ENCODE measurements at regions not wholly inside any gene's neighbourhood (a gene's known extent, or its start where the extent isn't known, plus 50 kb on each side); places are given as distances from the start of the nearest gene placed in this dataset.

DNA sequence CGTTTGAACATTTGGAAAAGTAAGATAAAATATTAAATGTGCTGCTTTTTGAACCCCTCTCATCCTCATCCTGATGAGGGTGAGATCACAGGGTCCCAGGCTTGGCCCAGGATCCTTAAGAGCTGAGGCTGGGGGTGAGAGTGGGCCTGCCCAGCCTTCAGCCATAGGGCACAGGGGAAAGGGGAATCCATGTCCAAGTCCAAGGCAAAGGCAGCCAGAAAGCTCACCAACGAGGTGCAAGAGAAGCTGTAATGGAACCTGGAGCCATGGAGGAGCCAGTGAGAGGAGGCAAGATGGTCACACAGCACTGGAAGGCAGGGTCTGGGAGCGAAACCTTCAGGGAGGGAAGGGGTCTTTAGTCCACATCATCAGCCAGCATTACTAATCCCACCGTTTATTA, 191.9 kb downstream of the RRAGC start:
- TF ChIP-seq, protein P1, sequence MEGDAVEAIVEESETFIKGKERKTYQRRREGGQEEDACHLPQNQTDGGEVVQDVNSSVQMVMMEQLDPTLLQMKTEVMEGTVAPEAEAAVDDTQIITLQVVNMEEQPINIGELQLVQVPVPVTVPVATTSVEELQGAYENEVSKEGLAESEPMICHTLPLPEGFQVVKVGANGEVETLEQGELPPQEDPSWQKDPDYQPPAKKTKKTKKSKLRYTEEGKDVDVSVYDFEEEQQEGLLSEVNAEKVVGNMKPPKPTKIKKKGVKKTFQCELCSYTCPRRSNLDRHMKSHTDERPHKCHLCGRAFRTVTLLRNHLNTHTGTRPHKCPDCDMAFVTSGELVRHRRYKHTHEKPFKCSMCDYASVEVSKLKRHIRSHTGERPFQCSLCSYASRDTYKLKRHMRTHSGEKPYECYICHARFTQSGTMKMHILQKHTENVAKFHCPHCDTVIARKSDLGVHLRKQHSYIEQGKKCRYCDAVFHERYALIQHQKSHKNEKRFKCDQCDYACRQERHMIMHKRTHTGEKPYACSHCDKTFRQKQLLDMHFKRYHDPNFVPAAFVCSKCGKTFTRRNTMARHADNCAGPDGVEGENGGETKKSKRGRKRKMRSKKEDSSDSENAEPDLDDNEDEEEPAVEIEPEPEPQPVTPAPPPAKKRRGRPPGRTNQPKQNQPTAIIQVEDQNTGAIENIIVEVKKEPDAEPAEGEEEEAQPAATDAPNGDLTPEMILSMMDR (IDR thresholded peaks at IDR 0.05): no peak
- no peak for TF ChIP-seq POLR2A (IDR thresholded peaks at IDR 0.05)

Measured in adrenal gland (tissue), 5 donors.